GM12878 (cell line): ENCODE measurements at regions not wholly inside any gene's neighbourhood (a gene's known extent, or its start where the extent isn't known, plus 50 kb on each side); places are given as distances from the start of the nearest gene placed in this dataset.

Source experiments
- ATAC-seq: fragments of 200-7000 bp; cut with Tn5 transposase; 3 replicates; pipeline ENCODE4 v1.9.1; 2020; ENCODE audit warnings: mild to moderate bottlenecking, moderate library complexity
- BruUV-seq: library from RNA; stranded (reverse); fragments of 400-500 nt; replicated peaks from 2 replicates; lab custom pipeline; 2021; lab: Mats Ljungman, UMichigan
- CTCF ChIA-PET: fragments of 300-600 bp; sonication (Branson Sonifier 250); formaldehyde crosslinking; extraction: SDS; loops from one replicate; lab custom pipeline; 2021; ENCODE audit warnings: inconsistent platforms; lab: Yijun Ruan, JAX
- POLR2A ChIA-PET: fragments of 350-600 bp; formaldehyde crosslinking; extraction: SDS; loops from one replicate; lab custom pipeline; 2021; ENCODE audit warnings: inconsistent platforms; lab: Charles Lee
- RAD21 ChIA-PET: fragments of 300-600 bp; sonication (Branson Sonifier 250); formaldehyde crosslinking; loops from one replicate; lab custom pipeline; 2023; ENCODE audit warnings: antibody characterized with exemption; ENCODE audit not compliant: unreplicated experiment; lab: Charles Lee
- SMC1A ChIA-PET: fragments of 300-600 bp; sonication (Branson Sonifier 250); formaldehyde crosslinking; loops from one replicate; lab custom pipeline; 2023; ENCODE audit not compliant: unreplicated experiment, uncharacterized antibody; lab: Charles Lee
- DNase-seq: peaks from one replicate; pipeline ENCODE4 v3.0.0-alpha.2; 2011; ENCODE audit warnings: low read depth, low spot score
- FAIRE-seq: peaks from 3 replicates; lab custom pipeline; 2011; peaks lifted over from hg19 to GRCh38; lab: Jason Lieb, UNC
- H2AFZ ChIP-seq: 2 replicates; pipeline ENCODE4 v1.6.0; 2011; ENCODE audit warnings: low read depth, low read length, control low read depth; ENCODE audit not compliant: control insufficient read depth
- H3K27ac ChIP-seq: 2 replicates; pipeline ENCODE4 v1.5.1; 2011; ENCODE audit warnings: control low read depth; ENCODE audit not compliant: control insufficient read depth, insufficient read depth
- H3K27me3 ChIP-seq, 2 experiments: replicated peaks in 1 of 2; 2 replicates each; pipeline versions ENCODE4 v1.6.0 to v1.6.1; 2011; ENCODE audit warnings: low read length in 1 of 2; ENCODE audit not compliant: control insufficient read depth in 2 of 2, insufficient read depth in 2 of 2
- H3K36me3 ChIP-seq, 2 experiments: 2 replicates each; pipeline ENCODE4 v1.5.1; 2011; ENCODE audit warnings: low read length in 1 of 2; ENCODE audit not compliant: control insufficient read depth in 2 of 2, insufficient read depth in 2 of 2
- H3K4me1 ChIP-seq: 2 replicates; pipeline ENCODE4 v1.6.1; 2011; ENCODE audit warnings: mild to moderate bottlenecking, low read length, moderate library complexity, mixed read lengths; ENCODE audit not compliant: control insufficient read depth, insufficient read depth
- H3K4me2 ChIP-seq: 2 replicates; pipeline ENCODE4 v1.6.0; 2011; ENCODE audit warnings: control low read depth; ENCODE audit not compliant: control insufficient read depth, insufficient read depth
- H3K4me3 ChIP-seq: fragments of 200-600 bp; sonication (generic); 2 replicates; pipeline ENCODE4 v1.5.1; 2016
- H3K79me2 ChIP-seq: 2 replicates; pipeline ENCODE4 v1.6.0; 2011; ENCODE audit warnings: low read length; ENCODE audit not compliant: control insufficient read depth, insufficient read depth
- H3K9ac ChIP-seq: 2 replicates; pipeline ENCODE4 v1.8.0; 2011; ENCODE audit warnings: low read length, control low read depth, mixed read lengths; ENCODE audit not compliant: control insufficient read depth, insufficient read depth
- H3K9me3 ChIP-seq: replicated peaks from 3 replicates; pipeline ENCODE4 v1.5.1; 2011; ENCODE audit warnings: mild to moderate bottlenecking, low read length; ENCODE audit not compliant: control insufficient read depth, insufficient read depth
- H4K20me1 ChIP-seq: 2 replicates; pipeline ENCODE4 v1.6.0; 2011; ENCODE audit not compliant: control insufficient read depth, insufficient read depth
- BCL3 ChIP-seq: IDR thresholded peaks from 2 replicates; pipeline ENCODE4 v1.6.1; 2011; ENCODE audit warnings: borderline replicate concordance, low read depth, mild to moderate bottlenecking, moderate library complexity, low read length; ENCODE audit not compliant: insufficient read depth, poor library complexity, severe bottlenecking
- BMI1 ChIP-seq: fragments of 450-650 bp; IDR thresholded peaks from 2 replicates; pipeline ENCODE4 v1.6.1; 2016; ENCODE audit warnings: mild to moderate bottlenecking, moderate library complexity, borderline replicate concordance
- CHD4 ChIP-seq: fragments of 200-600 bp; sonication (generic); IDR thresholded peaks from 2 replicates; pipeline ENCODE4 v1.6.1; 2016; ENCODE audit warnings: mild to moderate bottlenecking
- CREB1 ChIP-seq: IDR thresholded peaks from 2 replicates; pipeline ENCODE4 v1.6.1; 2012; ENCODE audit warnings: low read depth, mild to moderate bottlenecking, inconsistent platforms
- EZH2 ChIP-seq: IDR thresholded peaks from 2 replicates; pipeline ENCODE4 v1.6.1; 2012; ENCODE audit warnings: low read depth, mild to moderate bottlenecking, control low read depth, inconsistent platforms, low read length, borderline replicate concordance; ENCODE audit not compliant: control insufficient read depth
- LARP7 ChIP-seq: fragments of 450-650 bp; IDR thresholded peaks from 2 replicates; pipeline ENCODE4 v1.6.1; 2017; ENCODE audit warnings: mild to moderate bottlenecking
- MTA2 ChIP-seq: fragments of 450-650 bp; IDR thresholded peaks from 2 replicates; pipeline ENCODE4 v1.6.1; 2016; ENCODE audit warnings: low read depth, mild to moderate bottlenecking, moderate library complexity
- MTA3 ChIP-seq: IDR thresholded peaks from 2 replicates; pipeline ENCODE4 v1.6.1; 2012; ENCODE audit warnings: low read length, inconsistent platforms, borderline replicate concordance
- MYB ChIP-seq: fragments of 150-350 bp; IDR thresholded peaks from 2 replicates; pipeline ENCODE4 v1.6.1; 2014; ENCODE audit warnings: mild to moderate bottlenecking, low read depth, low read length, borderline replicate concordance
- NFXL1 ChIP-seq: fragments of 450-650 bp; IDR thresholded peaks from 2 replicates; pipeline ENCODE4 v1.6.1; 2017; ENCODE audit warnings: antibody characterized with exemption, mild to moderate bottlenecking, borderline replicate concordance
- POLR2A ChIP-seq: IDR thresholded peaks from 2 replicates; pipeline ENCODE4 v1.6.1; 2011; ENCODE audit warnings: low read depth, mild to moderate bottlenecking, low read length
- RELA ChIP-seq: fragments of 450-650 bp; IDR thresholded peaks from 2 replicates; pipeline ENCODE4 v1.8.0; 2014; ENCODE audit warnings: borderline replicate concordance; ENCODE audit not compliant: partially characterized antibody
- SKIL ChIP-seq: fragments of 450-650 bp; IDR thresholded peaks from 2 replicates; pipeline ENCODE4 v1.6.1; 2017; ENCODE audit warnings: mild to moderate bottlenecking, low read depth, inconsistent platforms; ENCODE audit not compliant: poor library complexity, severe bottlenecking
- SMAD5 ChIP-seq: IDR thresholded peaks from 2 replicates; pipeline ENCODE4 v1.6.1; 2016; ENCODE audit warnings: antibody characterized with exemption, low read depth
- SMARCA5 ChIP-seq: fragments of 450-650 bp; IDR thresholded peaks from 2 replicates; pipeline ENCODE4 v1.6.1; 2017; ENCODE audit warnings: mild to moderate bottlenecking
- SPI1 ChIP-seq: IDR thresholded peaks from 2 replicates; pipeline ENCODE4 v1.6.1; 2011; ENCODE audit warnings: low read depth, mild to moderate bottlenecking, low read length, moderate library complexity, borderline replicate concordance; ENCODE audit not compliant: insufficient read depth
- TCF7 ChIP-seq: IDR thresholded peaks from 2 replicates; pipeline ENCODE4 v1.6.1; 2014; ENCODE audit warnings: antibody characterized with exemption, borderline replicate concordance
- USF2 ChIP-seq: IDR thresholded peaks from 2 replicates; pipeline ENCODE4 v1.6.1; 2011; ENCODE audit warnings: low read depth, low read length, improper control_type of control experiment, borderline replicate concordance
- YY1 ChIP-seq: IDR thresholded peaks from 2 replicates; pipeline ENCODE4 v1.6.1; 2011; ENCODE audit warnings: low read depth, mild to moderate bottlenecking, low read length
- ZNF24 ChIP-seq: fragments of 450-650 bp; IDR thresholded peaks from 2 replicates; pipeline ENCODE4 v1.6.1; 2017; ENCODE audit warnings: antibody characterized with exemption, mild to moderate bottlenecking
- WGBS: methylation state at CpG from one replicate; pipeline ENCODE4 v1.1.6; 2016; ENCODE audit warnings: low lambda C conversion rate; ENCODE audit not compliant: insufficient replicate concordance, insufficient coverage; ENCODE audit errors: missing lambda C conversion rate; 5-methylcytosine and 5-hydroxymethylcytosine counted together
- in situ Hi-C: fragments of 300-500 bp; cut with MboI; formaldehyde crosslinking; loops from 9 replicates; pipeline ENCODE4 v1.14.3; 2018; ENCODE audit warnings: mixed read lengths
- intact Hi-C: fragments of 100-400 bp; cut with micrococcal nuclease; formaldehyde crosslinking; loops from one replicate; pipeline ENCODE4 v1.14.2; 2022; ENCODE audit not compliant: unreplicated experiment

DNA sequence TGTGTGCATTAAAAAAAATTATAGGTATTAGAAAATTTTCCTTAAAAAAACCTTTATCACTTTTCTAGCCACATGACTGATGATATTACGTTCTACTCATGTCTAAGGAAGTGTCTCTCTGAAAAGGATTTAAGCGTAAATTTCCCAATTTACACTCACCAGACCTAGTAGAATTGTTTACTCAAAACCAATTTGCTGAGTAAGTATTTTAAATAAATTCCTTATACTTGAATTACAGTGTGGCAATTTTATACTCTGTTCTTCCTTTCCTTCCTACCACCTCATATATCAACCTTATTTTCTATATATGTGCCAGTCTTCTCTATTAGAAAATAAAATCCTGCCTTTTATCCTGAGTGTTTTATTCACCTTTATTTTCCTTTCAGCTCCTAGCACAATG lies 1035.1 kb downstream of the TRHDE start:
- Histone ChIP-seq H4K20me1 (no peaks in the 10 kb centered on the region), H3K4me1 (no peaks in the 10 kb centered on the region), H3K9ac (no peak overlapping the region), H3K36me3 (no peaks in the 10 kb centered on the region), H3K79me2 (no peaks in the 10 kb centered on the region), H3K9me3 (no peaks in the 10 kb centered on the region; the same call in 2 of the 3 replicates), H3K4me3 (no peak overlapping the region), H3K4me2 (no peak overlapping the region), H3K27ac (no peak overlapping the region), H3K27me3 (no peaks in the 10 kb centered on the region), H2AFZ (no peak overlapping the region)
- ChIA-PET POLR2A (no interaction called here), RAD21 (no interaction called here), SMC1A (no interaction called here), CTCF (no interaction called here)
- 30% methylated on average over 2 of the region's 2 CpGs for WGBS
- BruUV-seq, result no TSS peak
- intact Hi-C loops (no loop called here), in situ Hi-C loops (no loop called here)
- FAIRE-seq, result no peak
- no peak for ATAC-seq
- TF ChIP-seq YY1 (no peak), SMAD5 (no peak), MTA3 (no peak), BMI1 (no peak), EZH2 (no peak), SKIL (no peak), MYB (no peak), BCL3 (no peak), SPI1 (no peak), CREB1 (no peak), SMARCA5 (no peak), NFXL1 (no peak), RELA (no peak), MTA2 (no peak), CHD4 (no peak), POLR2A (no peak), USF2 (no peak), ZNF24 (no peak), LARP7 (no peak), TCF7 (no peak)
- no peak for DNase-seq
